ENCODE measurements at regions not wholly inside any gene's neighbourhood (a gene's known extent, or its start where the extent isn't known, plus 50 kb on each side); places are given as distances from the start of the nearest gene placed in this dataset.

GRCh38 chr13:50127726-50128291, 112.6 kb downstream of the KCNRG start:
- no peak for TF ChIP-seq CTCF (conservative IDR thresholded peaks at IDR 0.05; ENCODE audit: low read depth, low read length)
- TF ChIP-seq EZH2 (IDR thresholded peaks at IDR 0.05; ENCODE audit: borderline replicate concordance, low read depth, low read length, poor library complexity, severe bottlenecking) = no peak
